ENCODE measurements at regions not wholly inside any gene's neighbourhood (a gene's known extent, or its start where the extent isn't known, plus 50 kb on each side); places are given as distances from the start of the nearest gene placed in this dataset.

DNA sequence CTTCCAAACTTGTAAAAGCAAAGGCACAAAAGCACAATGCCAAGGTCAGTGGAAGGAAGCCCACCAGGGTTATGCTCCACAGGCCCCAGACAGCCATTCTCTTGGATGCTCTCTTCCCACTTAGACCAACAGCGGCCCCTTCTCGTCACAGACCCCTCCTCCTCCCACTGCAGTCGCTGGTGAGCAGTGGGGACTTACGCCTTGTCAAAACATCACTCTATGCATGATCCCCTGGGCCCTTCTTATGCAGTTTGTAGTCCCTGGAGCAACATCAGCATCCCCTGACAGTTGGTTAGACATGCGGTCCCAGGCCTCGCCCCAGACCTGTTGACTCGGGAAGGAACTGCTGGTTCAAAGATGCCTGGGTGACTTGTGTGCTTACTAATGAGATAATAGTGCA lies 376.0 kb upstream of the KLHL29 start:
- CTCF ChIA-PET (ENCODE audit: low intra/inter-chr PET ratio, low total read pairs) = no interaction called here
- POLR2A ChIA-PET = no interaction called here
- Histone ChIP-seq H2AFZ (ENCODE audit: low read length) (no peak overlapping the region), H3K9ac (ENCODE audit: insufficient read depth, low read depth, low read length) (no peak overlapping the region), H4K20me1 (ENCODE audit: insufficient read depth, low read length) (no peaks in the 10 kb centered on the region), H3K27me3 (ENCODE audit: control insufficient read depth in 1 of 2, insufficient read depth in 2 of 2, low read length in 2 of 2) (no peaks in the 10 kb centered on the region), H3K4me3 (replicated peaks in 1 of 3; ENCODE audit: insufficient read depth in 1 of 3, low read depth in 2 of 3, low read length in 3 of 3) (no peak overlapping the region), H3K36me3 (replicated peaks in 1 of 2; ENCODE audit: control insufficient read depth in 1 of 2, insufficient read depth in 2 of 2, low read length in 2 of 2) (no peaks in the 10 kb centered on the region), H3K79me2 (ENCODE audit: insufficient read depth, low read length) (no peaks in the 10 kb centered on the region), H3K9me3 (ENCODE audit: low read length) (peaks cover 21% of the 10 kb centered on the region), H3K4me2 (ENCODE audit: low read depth, low read length) (no peak overlapping the region), H3K27ac (ENCODE audit: extremely low read length, insufficient read depth, low read length) (no peak overlapping the region), H3K4me1 (ENCODE audit: insufficient read depth, low read length) (no peaks in the 10 kb centered on the region)
- DNase-seq (ENCODE audit: low spot score) (no peak), FAIRE-seq (no peak), ATAC-seq (no peak)
- no TSS peak for BruUV-seq (replicated peaks)
- 50% methylated on average over 4 of the region's 7 CpGs for WGBS (ENCODE audit: low lambda C conversion rate)
- in situ Hi-C loops (cut with HindIII; ENCODE audit: extremely low pct_ligation_motif_present, low pct_unique_long_range_greater_than_20kb) = no loop called here
- intact Hi-C loops (cut with micrococcal nuclease; ENCODE audit: unreplicated experiment) = no loop called here
- no peak for TF ChIP-seq NR2F1 (CRISPR knock-in tag; IDR thresholded peaks at IDR 0.05)
- TF ChIP-seq, protein P1, sequence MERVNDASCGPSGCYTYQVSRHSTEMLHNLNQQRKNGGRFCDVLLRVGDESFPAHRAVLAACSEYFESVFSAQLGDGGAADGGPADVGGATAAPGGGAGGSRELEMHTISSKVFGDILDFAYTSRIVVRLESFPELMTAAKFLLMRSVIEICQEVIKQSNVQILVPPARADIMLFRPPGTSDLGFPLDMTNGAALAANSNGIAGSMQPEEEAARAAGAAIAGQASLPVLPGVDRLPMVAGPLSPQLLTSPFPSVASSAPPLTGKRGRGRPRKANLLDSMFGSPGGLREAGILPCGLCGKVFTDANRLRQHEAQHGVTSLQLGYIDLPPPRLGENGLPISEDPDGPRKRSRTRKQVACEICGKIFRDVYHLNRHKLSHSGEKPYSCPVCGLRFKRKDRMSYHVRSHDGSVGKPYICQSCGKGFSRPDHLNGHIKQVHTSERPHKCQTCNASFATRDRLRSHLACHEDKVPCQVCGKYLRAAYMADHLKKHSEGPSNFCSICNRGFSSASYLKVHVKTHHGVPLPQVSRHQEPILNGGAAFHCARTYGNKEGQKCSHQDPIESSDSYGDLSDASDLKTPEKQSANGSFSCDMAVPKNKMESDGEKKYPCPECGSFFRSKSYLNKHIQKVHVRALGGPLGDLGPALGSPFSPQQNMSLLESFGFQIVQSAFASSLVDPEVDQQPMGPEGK (CRISPR knock-in tag; IDR thresholded peaks at IDR 0.05) = no peak
- TF ChIP-seq ZNF616 (CRISPR knock-in tag; IDR thresholded peaks at IDR 0.05; ENCODE audit: low read depth) = no peak
- TF ChIP-seq GPN1 (CRISPR knock-in tag; IDR thresholded peaks at IDR 0.05; ENCODE audit: borderline replicate concordance) = no peak
- TF ChIP-seq CHD2 (IDR thresholded peaks at IDR 0.05; ENCODE audit: low read depth, low read length) = no peak
- no peak for TF ChIP-seq ZNF224 (CRISPR knock-in tag; IDR thresholded peaks at IDR 0.05)
- TF ChIP-seq ZNF264 (CRISPR knock-in tag; IDR thresholded peaks at IDR 0.05) = no peak
- TF ChIP-seq, protein P2, sequence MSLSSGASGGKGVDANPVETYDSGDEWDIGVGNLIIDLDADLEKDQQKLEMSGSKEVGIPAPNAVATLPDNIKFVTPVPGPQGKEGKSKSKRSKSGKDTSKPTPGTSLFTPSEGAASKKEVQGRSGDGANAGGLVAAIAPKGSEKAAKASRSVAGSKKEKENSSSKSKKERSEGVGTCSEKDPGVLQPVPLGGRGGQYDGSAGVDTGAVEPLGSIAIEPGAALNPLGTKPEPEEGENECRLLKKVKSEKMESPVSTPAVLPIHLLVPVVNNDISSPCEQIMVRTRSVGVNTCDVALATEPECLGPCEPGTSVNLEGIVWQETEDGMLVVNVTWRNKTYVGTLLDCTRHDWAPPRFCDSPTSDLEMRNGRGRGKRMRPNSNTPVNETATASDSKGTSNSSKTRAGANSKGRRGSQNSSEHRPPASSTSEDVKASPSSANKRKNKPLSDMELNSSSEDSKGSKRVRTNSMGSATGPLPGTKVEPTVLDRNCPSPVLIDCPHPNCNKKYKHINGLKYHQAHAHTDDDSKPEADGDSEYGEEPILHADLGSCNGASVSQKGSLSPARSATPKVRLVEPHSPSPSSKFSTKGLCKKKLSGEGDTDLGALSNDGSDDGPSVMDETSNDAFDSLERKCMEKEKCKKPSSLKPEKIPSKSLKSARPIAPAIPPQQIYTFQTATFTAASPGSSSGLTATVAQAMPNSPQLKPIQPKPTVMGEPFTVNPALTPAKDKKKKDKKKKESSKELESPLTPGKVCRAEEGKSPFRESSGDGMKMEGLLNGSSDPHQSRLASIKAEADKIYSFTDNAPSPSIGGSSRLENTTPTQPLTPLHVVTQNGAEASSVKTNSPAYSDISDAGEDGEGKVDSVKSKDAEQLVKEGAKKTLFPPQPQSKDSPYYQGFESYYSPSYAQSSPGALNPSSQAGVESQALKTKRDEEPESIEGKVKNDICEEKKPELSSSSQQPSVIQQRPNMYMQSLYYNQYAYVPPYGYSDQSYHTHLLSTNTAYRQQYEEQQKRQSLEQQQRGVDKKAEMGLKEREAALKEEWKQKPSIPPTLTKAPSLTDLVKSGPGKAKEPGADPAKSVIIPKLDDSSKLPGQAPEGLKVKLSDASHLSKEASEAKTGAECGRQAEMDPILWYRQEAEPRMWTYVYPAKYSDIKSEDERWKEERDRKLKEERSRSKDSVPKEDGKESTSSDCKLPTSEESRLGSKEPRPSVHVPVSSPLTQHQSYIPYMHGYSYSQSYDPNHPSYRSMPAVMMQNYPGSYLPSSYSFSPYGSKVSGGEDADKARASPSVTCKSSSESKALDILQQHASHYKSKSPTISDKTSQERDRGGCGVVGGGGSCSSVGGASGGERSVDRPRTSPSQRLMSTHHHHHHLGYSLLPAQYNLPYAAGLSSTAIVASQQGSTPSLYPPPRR (CRISPR knock-in tag; IDR thresholded peaks at IDR 0.05; ENCODE audit: borderline replicate concordance) = no peak
- TF ChIP-seq, protein P3, sequence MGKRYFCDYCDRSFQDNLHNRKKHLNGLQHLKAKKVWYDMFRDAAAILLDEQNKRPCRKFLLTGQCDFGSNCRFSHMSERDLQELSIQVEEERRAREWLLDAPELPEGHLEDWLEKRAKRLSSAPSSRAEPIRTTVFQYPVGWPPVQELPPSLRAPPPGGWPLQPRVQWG (CRISPR knock-in tag; IDR thresholded peaks at IDR 0.05; ENCODE audit: borderline replicate concordance, low read depth) = no peak
- TF ChIP-seq NFE2 (CRISPR knock-in tag; IDR thresholded peaks at IDR 0.05) = no peak

Measured in HepG2 (cell line).